GM20000 (cell line): ENCODE measurements at regions not wholly inside any gene's neighbourhood (a gene's known extent, or its start where the extent isn't known, plus 50 kb on each side); places are given as distances from the start of the nearest gene placed in this dataset.

Experiments used
- DNase-seq: peaks from one replicate; pipeline ENCODE4 v3.0.0; 2012; ENCODE audit warnings: low spot score
- CTCF ChIP-seq: IDR thresholded peaks from 2 replicates; pipeline ENCODE4 v1.5.1; 2012; ENCODE audit warnings: mild to moderate bottlenecking, control low read depth; ENCODE audit errors: extremely low read depth, missing control alignments

GRCh38 chr6:122285292-122285913 is 114.0 kb upstream of the HSF2 start:
- no peak for TF ChIP-seq CTCF
- DNase-seq = no peak

DNA sequence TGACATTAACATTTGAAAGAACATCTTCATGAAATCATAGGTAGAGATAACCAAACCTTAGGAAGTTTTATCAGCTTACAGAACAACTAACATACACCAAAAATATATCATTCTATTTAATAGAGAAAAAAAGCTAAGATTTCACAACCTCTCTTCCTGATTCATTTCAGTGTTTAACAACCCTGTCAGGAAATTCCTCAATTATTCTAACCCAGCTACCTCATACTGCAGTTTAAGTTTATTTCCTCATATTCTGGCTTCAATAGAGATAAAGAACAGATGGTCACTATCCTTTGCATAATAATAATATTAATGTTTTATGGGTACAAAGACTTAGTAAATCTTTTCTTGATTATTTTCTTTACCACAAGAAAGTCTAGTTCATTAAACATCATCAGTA is 112.9 kb upstream of the HSF2 start:
- DNase-seq = no peak
- no peak for TF ChIP-seq CTCF

DNA sequence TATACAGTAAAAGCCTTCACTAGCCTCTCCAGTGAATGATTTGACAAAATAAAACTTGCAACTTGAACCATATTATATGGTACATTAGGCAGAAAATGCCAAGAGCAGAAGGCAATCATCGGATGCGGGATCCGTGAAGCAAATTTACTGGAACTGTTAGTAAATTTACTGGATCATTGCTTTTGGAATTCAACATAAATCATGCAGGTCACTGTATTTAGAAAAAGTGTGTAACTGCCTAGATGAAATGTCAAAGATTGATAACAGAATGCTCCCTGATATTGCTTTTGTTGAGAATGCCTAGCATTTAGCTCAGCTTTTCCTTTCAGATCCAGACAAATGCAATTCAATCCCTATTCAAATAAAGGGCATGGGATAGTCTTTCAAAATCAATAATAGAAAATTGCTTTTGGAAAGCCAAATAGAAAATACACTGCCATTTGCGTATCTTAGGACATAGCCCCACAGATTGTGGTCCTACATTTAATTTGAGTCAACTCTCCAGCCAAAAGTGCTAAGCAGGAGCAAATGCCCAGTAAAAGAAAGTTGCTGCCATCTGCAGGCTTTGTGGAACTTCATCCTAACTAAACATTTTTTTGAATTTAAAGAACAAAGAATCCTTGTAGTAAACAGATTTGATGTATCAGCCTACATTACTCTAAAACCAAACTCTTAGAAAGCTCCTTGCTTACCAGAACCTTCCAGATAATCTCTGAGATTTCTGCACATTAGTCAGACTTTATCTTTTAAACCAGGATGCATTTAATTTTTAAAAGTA is 109.5 kb upstream of the HSF2 start:
- no peak for DNase-seq
- no peak for TF ChIP-seq CTCF

GRCh38 chr6:122297010-122297409 is 102.4 kb upstream of the HSF2 start:
- no peak for DNase-seq
- no peak for TF ChIP-seq CTCF

- no peak for TF ChIP-seq CTCF
- DNase-seq = no peak
Measured at GRCh38 chr6:122302067-122302466, 97.4 kb upstream of the HSF2 start.

DNA sequence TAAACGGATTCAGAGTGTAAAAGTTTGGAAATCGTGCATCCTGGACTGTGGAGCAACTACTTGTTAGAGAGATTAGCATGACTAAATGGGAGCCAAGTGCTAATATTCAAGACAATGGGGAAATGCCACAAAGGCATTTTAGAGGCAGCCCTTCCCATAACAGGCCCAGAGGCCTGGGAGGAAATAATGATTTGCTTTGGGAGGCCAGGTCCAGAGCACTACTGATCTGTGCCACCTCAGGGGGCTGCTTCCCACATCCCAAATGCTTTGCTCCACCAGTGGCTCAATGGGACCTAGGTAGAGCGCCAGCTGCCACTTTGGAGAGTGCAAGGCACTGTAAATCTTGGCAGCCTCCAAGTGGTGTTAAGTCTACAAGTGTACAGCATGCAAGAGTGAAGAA is 91.9 kb upstream of the HSF2 start:
- TF ChIP-seq CTCF = no peak
- no peak for DNase-seq

- TF ChIP-seq CTCF = no peak
- DNase-seq = no peak
Measured at GRCh38 chr6:122308074-122308473, 91.4 kb upstream of the HSF2 start.
